ENCODE measurements at regions not wholly inside any gene's neighbourhood (a gene's known extent, or its start where the extent isn't known, plus 50 kb on each side); places are given as distances from the start of the nearest gene placed in this dataset.

DNA sequence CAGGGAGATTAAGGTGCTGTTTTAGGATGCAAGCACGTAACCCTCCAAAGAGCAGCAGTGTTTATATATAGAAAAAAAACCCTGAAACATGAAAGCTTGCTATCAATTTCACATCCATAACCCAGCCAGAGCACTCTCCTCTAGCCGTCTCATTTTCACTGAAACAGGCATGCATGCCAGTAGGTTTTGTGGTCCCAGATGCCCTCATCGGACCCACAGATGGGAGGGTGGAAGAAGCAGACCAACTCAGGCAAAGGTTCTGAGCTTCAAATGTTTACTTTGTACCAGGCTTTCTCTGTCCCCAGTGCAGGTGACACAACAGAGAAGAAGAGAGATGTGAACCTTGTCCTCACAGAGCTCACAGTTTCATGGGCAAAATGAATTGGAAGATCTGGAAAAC, 127.4 kb upstream of the ATP10B start:
- TF ChIP-seq RAD21 (IDR thresholded peaks at IDR 0.05; ENCODE audit: low read depth) (no peak), CREB1 (IDR thresholded peaks at IDR 0.05; ENCODE audit: low read depth) (no peak), EP300 (IDR thresholded peaks at IDR 0.05; ENCODE audit: borderline replicate concordance) (no peak), CEBPB (IDR thresholded peaks at IDR 0.05) (no peak)
- TF ChIP-seq, protein P1, sequence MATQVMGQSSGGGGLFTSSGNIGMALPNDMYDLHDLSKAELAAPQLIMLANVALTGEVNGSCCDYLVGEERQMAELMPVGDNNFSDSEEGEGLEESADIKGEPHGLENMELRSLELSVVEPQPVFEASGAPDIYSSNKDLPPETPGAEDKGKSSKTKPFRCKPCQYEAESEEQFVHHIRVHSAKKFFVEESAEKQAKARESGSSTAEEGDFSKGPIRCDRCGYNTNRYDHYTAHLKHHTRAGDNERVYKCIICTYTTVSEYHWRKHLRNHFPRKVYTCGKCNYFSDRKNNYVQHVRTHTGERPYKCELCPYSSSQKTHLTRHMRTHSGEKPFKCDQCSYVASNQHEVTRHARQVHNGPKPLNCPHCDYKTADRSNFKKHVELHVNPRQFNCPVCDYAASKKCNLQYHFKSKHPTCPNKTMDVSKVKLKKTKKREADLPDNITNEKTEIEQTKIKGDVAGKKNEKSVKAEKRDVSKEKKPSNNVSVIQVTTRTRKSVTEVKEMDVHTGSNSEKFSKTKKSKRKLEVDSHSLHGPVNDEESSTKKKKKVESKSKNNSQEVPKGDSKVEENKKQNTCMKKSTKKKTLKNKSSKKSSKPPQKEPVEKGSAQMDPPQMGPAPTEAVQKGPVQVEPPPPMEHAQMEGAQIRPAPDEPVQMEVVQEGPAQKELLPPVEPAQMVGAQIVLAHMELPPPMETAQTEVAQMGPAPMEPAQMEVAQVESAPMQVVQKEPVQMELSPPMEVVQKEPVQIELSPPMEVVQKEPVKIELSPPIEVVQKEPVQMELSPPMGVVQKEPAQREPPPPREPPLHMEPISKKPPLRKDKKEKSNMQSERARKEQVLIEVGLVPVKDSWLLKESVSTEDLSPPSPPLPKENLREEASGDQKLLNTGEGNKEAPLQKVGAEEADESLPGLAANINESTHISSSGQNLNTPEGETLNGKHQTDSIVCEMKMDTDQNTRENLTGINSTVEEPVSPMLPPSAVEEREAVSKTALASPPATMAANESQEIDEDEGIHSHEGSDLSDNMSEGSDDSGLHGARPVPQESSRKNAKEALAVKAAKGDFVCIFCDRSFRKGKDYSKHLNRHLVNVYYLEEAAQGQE (IDR thresholded peaks at IDR 0.05; ENCODE audit: low read depth), result no peak
